SU-DHL-6 (cell line): ENCODE measurements at regions not wholly inside any gene's neighbourhood (a gene's known extent, or its start where the extent isn't known, plus 50 kb on each side); places are given as distances from the start of the nearest gene placed in this dataset.

Source experiments
- H2AFZ ChIP-seq: fragments of 200-600 bp; sonication (generic); 2 replicates; pipeline ENCODE4 v1.6.1; 2014; ENCODE audit warnings: low read depth, mild to moderate bottlenecking, moderate library complexity, mixed read lengths, antibody characterized with exemption, low read length; ENCODE audit not compliant: severe bottlenecking
- H3F3A ChIP-seq: fragments of 200-600 bp; shearing (Covaris generic); 2 replicates; pipeline ENCODE4 v1.6.0; 2016; ENCODE audit warnings: antibody characterized with exemption, mild to moderate bottlenecking; ENCODE audit not compliant: insufficient read depth
- H3K27ac ChIP-seq: fragments of 200-600 bp; sonication (generic); 2 replicates; pipeline ENCODE4 v1.5.1; 2016; ENCODE audit warnings: low read depth, mild to moderate bottlenecking, low read length, moderate library complexity, mixed read lengths
- H3K27me3 ChIP-seq: fragments of 200-600 bp; sonication (generic), shearing (Covaris generic); 2 replicates; pipeline ENCODE4 v1.6.0; 2014; ENCODE audit warnings: mild to moderate bottlenecking, low read length
- H3K36me3 ChIP-seq: fragments of 200-600 bp; sonication (generic); 2 replicates; pipeline ENCODE4 v1.6.1; 2014; ENCODE audit warnings: mild to moderate bottlenecking, low read length, mixed read lengths
- H3K4me2 ChIP-seq: fragments of 300-600, 200-600 bp; shearing (Covaris generic), sonication (generic); 2 replicates; pipeline ENCODE4 v1.6.0; 2014; ENCODE audit warnings: low read length, low read depth, mild to moderate bottlenecking; ENCODE audit not compliant: poor library complexity, severe bottlenecking
- H3K4me3 ChIP-seq: fragments of 200-600 bp; sonication (generic); 2 replicates; pipeline ENCODE4 v1.5.1; 2014; ENCODE audit warnings: antibody characterized with exemption, low read length, mild to moderate bottlenecking, mixed read lengths; ENCODE audit not compliant: insufficient read depth, poor library complexity, severe bottlenecking
- H3K79me2 ChIP-seq: fragments of 200-600 bp; sonication (generic); 2 replicates; pipeline ENCODE4 v1.6.1; 2014; ENCODE audit warnings: mild to moderate bottlenecking, low read length, moderate library complexity; ENCODE audit not compliant: insufficient read depth
- H3K9ac ChIP-seq: fragments of 200-600 bp; sonication (generic); 2 replicates; pipeline ENCODE4 v1.7.0; 2014; ENCODE audit warnings: mild to moderate bottlenecking, low read length
- H3K9me2 ChIP-seq: fragments of 200-600 bp; sonication (generic); replicated peaks from 2 replicates; pipeline ENCODE4 v1.6.1; 2014; ENCODE audit warnings: low read length; ENCODE audit not compliant: insufficient read depth
- H3K9me3 ChIP-seq: fragments of 200-600 bp; sonication (generic); 2 replicates; pipeline ENCODE4 v1.6.1; 2014; ENCODE audit warnings: low read length, mixed read lengths; ENCODE audit not compliant: insufficient read depth
- H4K20me1 ChIP-seq: fragments of 200-600 bp; sonication (generic); 2 replicates; pipeline ENCODE4 v1.6.1; 2014; ENCODE audit warnings: low read depth, mild to moderate bottlenecking, antibody characterized with exemption, low read length, moderate library complexity, mixed read lengths
- EZH2phosphoT487 ChIP-seq: fragments of 200-600 bp; sonication (generic), shearing (Covaris generic); conservative IDR thresholded peaks from 2 replicates; pipeline ENCODE4 v1.6.1; 2018; ENCODE audit warnings: mild to moderate bottlenecking, antibody characterized with exemption, low read length, moderate library complexity, mixed read lengths
- TF ChIP-seq, protein P1 (sequence below): fragments of 200-600 bp; sonication (generic); IDR thresholded peaks from one replicate; pipeline ENCODE4 v1.5.1; 2017; ENCODE audit warnings: antibody characterized with exemption, mild to moderate bottlenecking, low read length, moderate library complexity; ENCODE audit not compliant: insufficient read depth, poor library complexity, severe bottlenecking

DNA sequence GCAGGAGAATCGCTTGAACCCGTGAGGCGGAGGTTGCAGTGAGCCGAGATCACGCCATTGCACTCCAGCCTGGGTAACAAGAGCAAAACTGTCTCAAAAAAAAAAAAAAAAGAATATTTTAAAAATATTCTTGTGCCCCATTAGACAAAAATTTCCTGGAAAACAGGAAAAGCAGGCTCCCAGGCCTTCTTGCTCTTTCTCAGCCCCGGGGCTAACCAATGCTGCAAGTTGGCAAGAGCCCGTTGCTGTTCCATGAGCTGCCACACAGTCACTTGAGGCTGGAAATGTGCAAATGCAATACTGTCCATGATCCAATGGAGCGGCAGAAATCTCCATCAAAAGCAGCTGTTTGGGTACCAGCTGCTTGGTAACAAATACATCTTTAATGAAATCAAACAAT is 994.7 kb downstream of the VRK1 start:
- no peaks in the 10 kb centered on the region for H3K79me2 ChIP-seq
- H3K36me3 ChIP-seq: no peaks in the 10 kb centered on the region
- H3K27me3 ChIP-seq: no peaks in the 10 kb centered on the region
- no peaks in the 10 kb centered on the region for H3K9me3 ChIP-seq
- H3F3A ChIP-seq: no peaks in the 10 kb centered on the region
- H4K20me1 ChIP-seq: no peaks in the 10 kb centered on the region
- H3K4me2 ChIP-seq: no peak overlapping the region
- no peak overlapping the region for H3K4me3 ChIP-seq
- H3K9ac ChIP-seq: no peak overlapping the region
- no peaks in the 10 kb centered on the region for H3K9me2 ChIP-seq
- H3K27ac ChIP-seq: no peak overlapping the region
- TF ChIP-seq, protein P1, sequence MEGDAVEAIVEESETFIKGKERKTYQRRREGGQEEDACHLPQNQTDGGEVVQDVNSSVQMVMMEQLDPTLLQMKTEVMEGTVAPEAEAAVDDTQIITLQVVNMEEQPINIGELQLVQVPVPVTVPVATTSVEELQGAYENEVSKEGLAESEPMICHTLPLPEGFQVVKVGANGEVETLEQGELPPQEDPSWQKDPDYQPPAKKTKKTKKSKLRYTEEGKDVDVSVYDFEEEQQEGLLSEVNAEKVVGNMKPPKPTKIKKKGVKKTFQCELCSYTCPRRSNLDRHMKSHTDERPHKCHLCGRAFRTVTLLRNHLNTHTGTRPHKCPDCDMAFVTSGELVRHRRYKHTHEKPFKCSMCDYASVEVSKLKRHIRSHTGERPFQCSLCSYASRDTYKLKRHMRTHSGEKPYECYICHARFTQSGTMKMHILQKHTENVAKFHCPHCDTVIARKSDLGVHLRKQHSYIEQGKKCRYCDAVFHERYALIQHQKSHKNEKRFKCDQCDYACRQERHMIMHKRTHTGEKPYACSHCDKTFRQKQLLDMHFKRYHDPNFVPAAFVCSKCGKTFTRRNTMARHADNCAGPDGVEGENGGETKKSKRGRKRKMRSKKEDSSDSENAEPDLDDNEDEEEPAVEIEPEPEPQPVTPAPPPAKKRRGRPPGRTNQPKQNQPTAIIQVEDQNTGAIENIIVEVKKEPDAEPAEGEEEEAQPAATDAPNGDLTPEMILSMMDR: no peak
- no peak for TF ChIP-seq EZH2phosphoT487
- no peak overlapping the region for H2AFZ ChIP-seq

DNA sequence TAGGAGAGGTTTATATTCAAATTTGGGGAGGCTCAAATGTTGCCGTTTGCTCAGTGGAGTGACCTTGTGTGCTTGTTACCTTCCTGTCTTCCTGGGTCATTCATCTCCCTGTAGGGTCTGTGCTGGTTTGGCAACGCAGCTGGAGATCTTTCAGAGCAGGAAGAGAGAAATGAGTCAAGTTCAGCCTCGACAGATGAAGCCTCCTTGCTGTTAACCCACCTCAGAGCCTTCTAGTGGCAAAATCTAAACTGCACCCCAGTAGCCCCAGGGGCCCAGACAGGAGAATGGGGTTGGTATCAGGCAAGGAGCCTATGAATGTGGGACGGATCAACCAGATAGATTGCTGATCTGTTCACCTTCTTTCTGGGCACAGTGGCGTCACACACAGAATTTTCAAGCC is 999.3 kb downstream of the VRK1 start:
- no peaks in the 10 kb centered on the region for H4K20me1 ChIP-seq
- no peaks in the 10 kb centered on the region for H3K9me2 ChIP-seq
- H3F3A ChIP-seq: no peaks in the 10 kb centered on the region
- H3K36me3 ChIP-seq: no peaks in the 10 kb centered on the region
- H3K79me2 ChIP-seq: no peaks in the 10 kb centered on the region
- no peak overlapping the region for H3K4me3 ChIP-seq
- H3K27me3 ChIP-seq: no peaks in the 10 kb centered on the region
- no peaks in the 10 kb centered on the region for H3K9me3 ChIP-seq
- H3K4me2 ChIP-seq: no peak overlapping the region
- H2AFZ ChIP-seq: no peak overlapping the region
- H3K9ac ChIP-seq: no peak overlapping the region
- TF ChIP-seq, protein P1: no peak
- TF ChIP-seq EZH2phosphoT487: no peak
- no peak overlapping the region for H3K27ac ChIP-seq

- no peak overlapping the region for H3K4me3 ChIP-seq
- H3K9me3 ChIP-seq: no peaks in the 10 kb centered on the region
- no peak overlapping the region for H2AFZ ChIP-seq
- no peak overlapping the region for H3K27ac ChIP-seq
- no peak for TF ChIP-seq EZH2phosphoT487
- TF ChIP-seq, protein P1: no peak
- no peaks in the 10 kb centered on the region for H3K79me2 ChIP-seq
- no peaks in the 10 kb centered on the region for H3F3A ChIP-seq
- H3K4me2 ChIP-seq: no peak overlapping the region
- no peaks in the 10 kb centered on the region for H3K9me2 ChIP-seq
- no peaks in the 10 kb centered on the region for H4K20me1 ChIP-seq
- no peak overlapping the region for H3K9ac ChIP-seq
- no peaks in the 10 kb centered on the region for H3K36me3 ChIP-seq
- H3K27me3 ChIP-seq: no peaks in the 10 kb centered on the region
These were observed 1001.0 kb downstream of the VRK1 start for GRCh38 chr14:97798176-97798575.
